Suppressor macrophage treated with lipopolysaccharide for 4 hours (primary cell): ENCODE measurements at regions not wholly inside any gene's neighbourhood (a gene's known extent, or its start where the extent isn't known, plus 50 kb on each side); places are given as distances from the start of the nearest gene placed in this dataset.

Experiments
- DNase-seq: peaks from one replicate; pipeline ENCODE4 v3.0.0-alpha.2; 2020

- no peak for DNase-seq
Measured at GRCh38 chr4:4771160-4771559, 88.3 kb upstream of the MSX1 start.

- no peak for DNase-seq
Measured at GRCh38 chr4:4770610-4771009, 88.9 kb upstream of the MSX1 start.

- DNase-seq, result no peak
Measured at GRCh38 chr4:4766564-4766963, 92.9 kb upstream of the MSX1 start.

- DNase-seq, result no peak
Measured at GRCh38 chr4:4765811-4766210, 93.7 kb upstream of the MSX1 start.

- no peak for DNase-seq
Measured at GRCh38 chr4:4764558-4764905, 94.9 kb upstream of the MSX1 start.

- no peak for DNase-seq
Measured at GRCh38 chr4:4763822-4764557, 95.5 kb upstream of the MSX1 start.

GRCh38 chr4:4762909-4763821, 96.3 kb upstream of the MSX1 start:
- no peak for DNase-seq

GRCh38 chr4:4762300-4762699, 97.2 kb upstream of the MSX1 start:
- no peak for DNase-seq

GRCh38 chr4:4761128-4761982, 98.1 kb upstream of the MSX1 start:
- DNase-seq, result no peak

- no peak for DNase-seq
Measured at GRCh38 chr4:4759883-4760282, 99.6 kb upstream of the MSX1 start.

- no peak for DNase-seq
Measured at GRCh38 chr4:4759232-4759631, 100.2 kb upstream of the MSX1 start.

GRCh38 chr4:4758681-4759080, 100.8 kb upstream of the MSX1 start:
- no peak for DNase-seq

- DNase-seq, result no peak
Measured at GRCh38 chr4:4755306-4755705, 104.2 kb upstream of the MSX1 start.

GRCh38 chr4:4754641-4755040, 104.8 kb upstream of the MSX1 start:
- no peak for DNase-seq

- no peak for DNase-seq
Measured at GRCh38 chr4:4753643-4754042, 105.8 kb upstream of the MSX1 start.

- DNase-seq, result no peak
Measured at GRCh38 chr4:4752576-4753401, 106.7 kb upstream of the MSX1 start.

- DNase-seq, result no peak
Measured at GRCh38 chr4:4752025-4752424, 107.4 kb upstream of the MSX1 start.

- DNase-seq, result no peak
Measured at GRCh38 chr4:4750187-4750586, 109.3 kb upstream of the MSX1 start.

GRCh38 chr4:4749137-4749536, 110.3 kb upstream of the MSX1 start:
- no peak for DNase-seq

- DNase-seq, result no peak
Measured at GRCh38 chr4:4746444-4746843, 113.0 kb upstream of the MSX1 start.

GRCh38 chr4:4740071-4740470, 119.4 kb upstream of the MSX1 start:
- DNase-seq, result no peak

GRCh38 chr4:4735870-4736269, 123.6 kb upstream of the MSX1 start:
- no peak for DNase-seq
